GM12891 (cell line): ENCODE measurements at regions not wholly inside any gene's neighbourhood (a gene's known extent, or its start where the extent isn't known, plus 50 kb on each side); places are given as distances from the start of the nearest gene placed in this dataset.
"Not testable (repeated sequence)": the region's sequence is repeated elsewhere in the genome, so short reads cannot be mapped to it uniquely, and the experiment has no call there.

Experiments used
- DNase-seq: peaks from one replicate; pipeline ENCODE4 v3.0.0; 2011; ENCODE audit warnings: low spot score; ENCODE audit not compliant: insufficient read length
- FAIRE-seq: peaks from 2 replicates; lab custom pipeline; 2011; peaks lifted over from hg19 to GRCh38; lab: Jason Lieb, UNC
- PAX5 ChIP-seq: IDR thresholded peaks from 2 replicates; pipeline ENCODE4 v1.6.1; 2011; ENCODE audit warnings: low read length, moderate library complexity, mild to moderate bottlenecking; ENCODE audit not compliant: insufficient read depth, severe bottlenecking
- POLR2A ChIP-seq: IDR thresholded peaks from 2 replicates; pipeline ENCODE4 v1.6.1; 2011; ENCODE audit warnings: low read depth, low read length, control low read depth
- POLR2AphosphoS5 ChIP-seq: IDR thresholded peaks from 2 replicates; pipeline ENCODE4 v1.6.1; 2011; ENCODE audit warnings: low read depth, low read length, control low read depth
- POU2F2 ChIP-seq: IDR thresholded peaks from 2 replicates; pipeline ENCODE4 v1.6.1; 2011; ENCODE audit warnings: low read depth, mild to moderate bottlenecking, control low read depth, low read length, moderate library complexity
- SPI1 ChIP-seq: IDR thresholded peaks from 2 replicates; pipeline ENCODE4 v1.6.1; 2011; ENCODE audit warnings: low read depth, low read length, control low read depth
- TAF1 ChIP-seq: IDR thresholded peaks from 2 replicates; pipeline ENCODE4 v1.6.1; 2011; ENCODE audit warnings: low read depth, low read length, control low read depth

DNA sequence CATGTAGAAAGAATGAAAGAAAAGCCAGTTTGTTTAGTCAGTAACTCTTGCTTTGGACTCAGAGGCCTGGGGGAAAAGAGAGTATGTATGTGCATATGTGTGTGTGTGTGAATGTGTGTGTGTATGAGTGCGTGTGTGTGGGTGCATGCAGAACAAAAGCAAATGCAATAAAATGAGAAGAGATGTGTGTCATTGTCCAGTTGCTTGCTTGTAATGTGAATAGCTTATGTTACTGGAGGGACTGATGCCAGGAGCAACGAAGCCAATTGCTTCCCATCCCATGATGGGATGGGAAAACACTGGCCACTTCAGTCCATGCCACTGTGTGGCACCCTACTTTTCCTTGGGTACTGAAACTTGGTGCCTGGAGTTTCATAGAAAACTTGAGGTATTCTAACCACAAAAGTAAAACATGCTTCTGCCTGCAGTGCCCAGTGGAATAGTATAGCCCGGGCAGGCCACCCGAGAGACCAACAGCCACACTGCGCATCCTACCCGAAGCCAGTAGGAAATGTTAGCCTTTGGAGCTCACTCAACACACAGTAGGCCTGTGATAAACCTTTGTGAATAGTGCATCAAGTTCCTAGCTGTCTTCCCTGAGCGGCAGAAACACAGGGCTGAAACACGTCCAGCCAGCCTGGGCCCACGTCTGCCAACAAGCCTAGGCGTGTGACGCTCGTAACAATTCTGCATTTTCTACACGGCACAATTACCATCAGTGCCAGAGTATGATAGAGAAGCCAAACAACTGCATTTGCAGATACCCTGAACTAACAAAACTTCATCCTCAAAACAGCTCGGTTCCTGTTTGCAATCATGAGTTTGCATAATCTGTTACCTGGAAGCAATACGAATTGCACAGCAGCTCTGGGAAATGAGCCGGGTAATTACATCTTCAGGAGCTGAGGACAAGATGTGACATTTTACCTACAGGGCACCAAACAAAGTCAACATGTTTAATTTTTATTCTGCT, 198.1 kb downstream of the SYK start:
- TF ChIP-seq POLR2A = no peak
- no peak for TF ChIP-seq POLR2AphosphoS5
- no peak for TF ChIP-seq POU2F2
- no peak for TF ChIP-seq SPI1
- no peak for TF ChIP-seq TAF1
- TF ChIP-seq PAX5 = no peak
- FAIRE-seq (no peak), DNase-seq (no peak)

DNA sequence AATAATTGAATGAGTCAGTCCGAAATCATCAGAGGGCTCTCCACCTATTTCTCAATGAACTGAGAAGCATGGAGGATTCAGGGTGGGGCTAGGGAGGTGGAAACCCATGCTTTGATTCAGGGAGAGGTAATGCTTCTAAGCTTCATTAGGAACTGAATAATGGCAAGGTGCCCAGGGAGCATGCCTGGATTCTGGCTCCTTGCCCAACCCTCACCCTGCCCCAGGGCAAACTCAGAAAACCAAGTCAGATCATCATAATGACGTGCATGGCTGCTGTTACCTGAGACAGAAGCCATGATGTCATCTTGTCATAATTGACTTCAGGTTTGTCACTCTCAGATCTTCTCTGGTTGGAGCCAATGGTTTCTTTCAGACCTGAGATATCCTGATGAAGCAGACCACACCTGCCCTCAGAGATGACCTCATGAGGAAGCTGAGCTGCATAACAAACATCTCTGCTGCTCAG, 199.6 kb downstream of the SYK start:
- no peak for FAIRE-seq
- no peak for TF ChIP-seq SPI1
- no peak for TF ChIP-seq POU2F2
- no peak for TF ChIP-seq POLR2A
- no peak for TF ChIP-seq PAX5
- no peak for TF ChIP-seq TAF1
- no peak for TF ChIP-seq POLR2AphosphoS5
- DNase-seq = no peak

- TF ChIP-seq PAX5 = no peak
- no peak for TF ChIP-seq POLR2A
- no peak for TF ChIP-seq SPI1
- TF ChIP-seq POLR2AphosphoS5 = no peak
- no peak for TF ChIP-seq TAF1
- no peak for FAIRE-seq
- DNase-seq = no peak
Measured at GRCh38 chr9:91004484-91004883, 202.9 kb downstream of the SYK start.

GRCh38 chr9:91004992-91005391, 203.4 kb downstream of the SYK start:
- no peak for FAIRE-seq

DNA sequence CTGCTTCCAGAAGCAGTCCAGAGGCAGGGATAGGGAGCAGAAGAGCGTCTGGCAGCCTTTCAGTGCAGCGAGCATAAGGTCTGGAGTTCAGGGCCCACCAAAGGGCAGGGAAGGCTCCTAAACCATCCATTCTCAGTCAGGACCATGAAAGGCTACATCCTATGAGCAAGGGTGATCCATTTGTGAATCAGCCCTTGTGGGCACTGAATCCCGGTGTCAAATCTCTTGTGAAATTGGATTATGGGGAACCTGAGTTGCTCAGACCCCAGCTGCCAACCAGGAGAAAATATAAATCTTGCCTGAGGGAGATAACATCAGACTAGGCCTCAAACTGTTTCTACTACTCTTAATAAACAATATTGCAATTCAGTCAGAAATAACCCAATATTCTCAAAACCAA, 204.4 kb downstream of the SYK start:
- no peak for DNase-seq
- TF ChIP-seq TAF1 = no peak
- no peak for TF ChIP-seq SPI1
- TF ChIP-seq POU2F2 = no peak
- FAIRE-seq = no peak

More at GRCh38 chr9:91004992-91005391, 203.4 kb downstream of the SYK start:
- TF ChIP-seq SPI1 (no peak), POLR2A (no peak), POU2F2 (no peak), PAX5 (no peak), POLR2AphosphoS5 (no peak), TAF1 (no peak)
- DNase-seq = no peak

- TF ChIP-seq TAF1 (no peak), POLR2A (no peak), POU2F2 (no peak)
- FAIRE-seq (no peak), DNase-seq (no peak)
Measured at GRCh38 chr9:91008568-91008967, 206.9 kb downstream of the SYK start.

GRCh38 chr9:91011891-91012290, 210.3 kb downstream of the SYK start:
- FAIRE-seq (no peak), DNase-seq (no peak)
- TF ChIP-seq SPI1 (no peak), POLR2AphosphoS5 (no peak), POU2F2 (no peak), POLR2A (no peak), TAF1 (no peak), PAX5 (no peak)

GRCh38 chr9:91012933-91013841, 211.6 kb downstream of the SYK start:
- FAIRE-seq = no peak

GRCh38 chr9:91017245-91017644, 215.6 kb downstream of the SYK start:
- FAIRE-seq = no peak
- TF ChIP-seq TAF1 (no peak), PAX5 (no peak), POLR2AphosphoS5 (no peak), POU2F2 (no peak), SPI1 (no peak)
- no peak for DNase-seq

More at GRCh38 chr9:91012933-91013841, 211.6 kb downstream of the SYK start:
- TF ChIP-seq POLR2AphosphoS5 (no peak), SPI1 (no peak), POLR2A (no peak), POU2F2 (no peak), TAF1 (no peak), PAX5 (no peak)
- no peak for DNase-seq

DNA sequence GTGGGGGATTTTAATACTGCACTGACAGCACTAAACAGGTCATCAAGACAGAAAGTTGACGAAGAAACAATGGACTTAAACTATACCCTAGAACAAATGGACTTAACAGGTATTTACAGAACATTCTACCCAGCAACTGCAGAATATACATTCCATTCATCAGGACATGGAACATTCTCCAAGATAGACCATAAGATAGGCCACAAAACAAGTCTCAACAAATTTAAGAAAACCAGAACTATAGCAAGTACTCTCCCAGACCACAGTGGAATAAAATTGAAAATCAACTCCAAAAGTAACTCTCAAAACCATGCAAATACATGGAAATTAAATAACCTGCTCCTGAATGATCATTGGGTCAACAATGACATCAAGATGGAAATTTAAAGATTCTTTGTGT, 218.3 kb downstream of the SYK start:
- not testable (repeated sequence) for DNase-seq, FAIRE-seq

DNA sequence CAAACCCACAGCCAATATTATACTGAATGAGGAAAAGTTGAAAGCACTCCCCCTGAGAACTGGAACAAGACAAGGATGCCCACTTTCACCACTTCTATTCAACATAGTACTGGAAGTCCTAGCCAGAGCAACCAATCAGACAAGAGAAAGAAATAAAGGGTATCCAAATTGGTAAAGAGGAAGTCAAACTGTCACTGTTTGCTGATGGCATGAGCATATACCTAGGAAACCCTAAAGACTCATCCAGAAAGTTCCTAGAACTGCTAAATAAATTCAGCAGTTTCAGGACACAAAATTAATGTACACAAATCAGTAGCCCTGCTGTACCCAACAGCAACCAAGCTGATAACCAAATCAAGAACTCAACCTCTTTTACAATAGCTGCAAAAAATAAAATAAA, 220.0 kb downstream of the SYK start:
- DNase-seq, FAIRE-seq: not testable (repeated sequence)
